ENCODE measurements at regions not wholly inside any gene's neighbourhood (a gene's known extent, or its start where the extent isn't known, plus 50 kb on each side); places are given as distances from the start of the nearest gene placed in this dataset.

DNA sequence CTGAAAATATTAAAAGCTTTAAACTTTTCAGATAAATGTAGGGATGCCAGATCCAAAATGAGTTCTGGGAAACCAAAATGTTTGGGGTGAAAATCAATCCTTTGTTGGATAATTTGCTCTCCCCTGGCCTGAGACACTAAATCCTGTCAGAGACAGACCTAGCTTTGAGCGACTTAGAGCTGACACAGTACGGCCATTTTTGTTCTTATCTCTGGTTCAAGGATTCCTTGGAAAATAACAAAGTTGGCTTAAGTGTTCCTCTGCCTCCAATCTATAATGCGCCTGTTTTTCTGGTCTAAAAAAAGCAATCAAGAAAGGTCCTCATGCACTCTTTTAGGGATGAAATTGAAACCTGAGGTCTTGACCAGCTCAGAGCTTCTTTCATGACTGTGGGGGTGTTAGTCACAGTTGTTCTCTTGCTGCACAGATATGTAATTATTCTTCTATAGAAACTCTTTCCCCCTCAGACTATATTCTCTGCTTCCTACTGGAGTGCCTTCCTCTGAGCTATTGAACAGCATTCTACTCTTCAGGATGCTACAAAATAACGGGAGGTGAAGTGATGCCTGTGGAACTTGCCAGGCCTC is 52.3 kb upstream of the EGLN3 start:
- TF ChIP-seq KDM1A (CRISPR knock-in tag; IDR thresholded peaks at IDR 0.05) (no peak), ETV6 (CRISPR knock-in tag; conservative IDR thresholded peaks at IDR 0.05) (no peak), PHF21A (CRISPR knock-in tag; IDR thresholded peaks at IDR 0.05) (no peak), KLF6 (CRISPR knock-in tag; IDR thresholded peaks at IDR 0.05) (no peak), ZNF138 (CRISPR knock-in tag; IDR thresholded peaks at IDR 0.05; ENCODE audit: low read depth) (no peak), MTA1 (CRISPR knock-in tag; IDR thresholded peaks at IDR 0.05; ENCODE audit: borderline replicate concordance) (no peak), POLR2A (IDR thresholded peaks at IDR 0.05; ENCODE audit: insufficient read depth in 1 of 2, low read depth in 2 of 2, low read length in 2 of 2) (no peak), FIP1L1 (IDR thresholded peaks at IDR 0.05; ENCODE audit: borderline replicate concordance, insufficient read depth, low read depth, low read length) (no peak), TGIF2 (CRISPR knock-in tag; IDR thresholded peaks at IDR 0.05) (no peak)
- TF ChIP-seq, protein P1, sequence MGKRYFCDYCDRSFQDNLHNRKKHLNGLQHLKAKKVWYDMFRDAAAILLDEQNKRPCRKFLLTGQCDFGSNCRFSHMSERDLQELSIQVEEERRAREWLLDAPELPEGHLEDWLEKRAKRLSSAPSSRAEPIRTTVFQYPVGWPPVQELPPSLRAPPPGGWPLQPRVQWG (CRISPR knock-in tag; IDR thresholded peaks at IDR 0.05; ENCODE audit: borderline replicate concordance, low read depth) = no peak

All from HepG2 (cell line).